ENCODE measurements at regions not wholly inside any gene's neighbourhood (a gene's known extent, or its start where the extent isn't known, plus 50 kb on each side); places are given as distances from the start of the nearest gene placed in this dataset.

DNA sequence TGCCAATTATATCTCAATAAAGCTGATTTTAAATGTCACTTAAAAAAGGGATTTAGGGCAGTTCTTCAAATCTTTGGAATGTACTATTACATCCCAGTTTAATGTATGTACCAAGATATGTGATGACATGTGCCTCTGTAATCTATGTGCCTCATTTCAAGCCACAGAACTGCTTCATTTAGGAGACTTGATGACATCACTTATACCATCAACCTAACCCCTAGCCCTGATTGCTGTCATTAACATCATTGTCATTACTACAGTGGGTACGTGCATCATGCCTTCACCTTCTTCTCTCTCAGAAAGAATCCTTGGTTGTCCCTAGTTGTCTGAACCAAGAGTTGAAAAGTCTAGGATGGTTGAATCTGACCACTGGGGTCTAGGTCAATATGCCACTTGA lies 134.3 kb upstream of the RAB11FIP2 start:
- DNase-seq (ENCODE audit: low read depth) = no peak
- H3K4me3 ChIP-seq (ENCODE audit: low read depth, low read length) = no peak overlapping the region
- TF ChIP-seq, protein P1, sequence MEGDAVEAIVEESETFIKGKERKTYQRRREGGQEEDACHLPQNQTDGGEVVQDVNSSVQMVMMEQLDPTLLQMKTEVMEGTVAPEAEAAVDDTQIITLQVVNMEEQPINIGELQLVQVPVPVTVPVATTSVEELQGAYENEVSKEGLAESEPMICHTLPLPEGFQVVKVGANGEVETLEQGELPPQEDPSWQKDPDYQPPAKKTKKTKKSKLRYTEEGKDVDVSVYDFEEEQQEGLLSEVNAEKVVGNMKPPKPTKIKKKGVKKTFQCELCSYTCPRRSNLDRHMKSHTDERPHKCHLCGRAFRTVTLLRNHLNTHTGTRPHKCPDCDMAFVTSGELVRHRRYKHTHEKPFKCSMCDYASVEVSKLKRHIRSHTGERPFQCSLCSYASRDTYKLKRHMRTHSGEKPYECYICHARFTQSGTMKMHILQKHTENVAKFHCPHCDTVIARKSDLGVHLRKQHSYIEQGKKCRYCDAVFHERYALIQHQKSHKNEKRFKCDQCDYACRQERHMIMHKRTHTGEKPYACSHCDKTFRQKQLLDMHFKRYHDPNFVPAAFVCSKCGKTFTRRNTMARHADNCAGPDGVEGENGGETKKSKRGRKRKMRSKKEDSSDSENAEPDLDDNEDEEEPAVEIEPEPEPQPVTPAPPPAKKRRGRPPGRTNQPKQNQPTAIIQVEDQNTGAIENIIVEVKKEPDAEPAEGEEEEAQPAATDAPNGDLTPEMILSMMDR (conservative IDR thresholded peaks at IDR 0.05; ENCODE audit: low read depth, low read length) = no peak

DNA sequence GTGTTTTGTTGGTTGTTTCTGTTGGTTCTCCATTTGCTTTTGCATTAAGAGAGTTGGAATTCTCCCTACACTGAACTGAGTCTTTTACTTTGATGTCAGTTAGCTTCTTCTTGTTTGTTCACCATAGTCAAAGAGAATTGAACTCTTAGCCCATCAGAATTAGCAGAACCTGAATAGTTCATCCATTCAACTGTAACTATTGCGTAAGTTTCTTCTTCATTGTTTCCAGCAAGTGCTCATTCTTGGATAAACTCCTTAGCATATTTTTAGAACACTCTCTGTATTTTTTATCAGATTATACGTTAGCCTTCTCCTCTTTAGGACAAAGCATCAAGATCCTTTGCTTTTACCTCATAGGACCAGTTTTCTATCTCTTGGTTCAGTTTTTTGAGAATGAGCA lies 128.4 kb upstream of the RAB11FIP2 start:
- TF ChIP-seq, protein P1 (conservative IDR thresholded peaks at IDR 0.05; ENCODE audit: low read depth, low read length) = no peak
- peak; percentile 6 for DNase-seq (ENCODE audit: low read depth)

DNA sequence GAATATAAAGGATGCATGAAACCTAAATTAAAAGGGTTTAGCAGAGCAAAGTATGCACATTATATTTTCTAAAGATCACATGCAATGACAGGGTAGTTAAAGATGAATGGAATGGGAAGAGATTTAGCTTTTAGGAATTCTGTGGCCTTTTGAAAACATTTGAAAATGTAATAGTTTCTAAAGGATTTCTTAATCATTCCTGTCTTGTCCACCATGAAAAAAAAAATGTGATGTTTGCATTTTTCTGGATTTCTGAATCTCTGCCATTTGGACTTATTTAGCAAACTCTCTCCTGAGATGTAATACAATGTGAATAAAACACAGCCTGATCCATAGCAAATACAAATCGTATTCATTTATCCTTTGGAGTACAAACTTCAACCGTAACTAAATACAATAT lies 126.6 kb upstream of the RAB11FIP2 start:
- no peak overlapping the region for H3K4me3 ChIP-seq (ENCODE audit: low read depth, low read length)
- no peak for DNase-seq (ENCODE audit: low read depth)
- TF ChIP-seq, protein P1 (conservative IDR thresholded peaks at IDR 0.05; ENCODE audit: low read depth, low read length) = no peak

More for the DNA sequence above, 128.4 kb upstream of the RAB11FIP2 start:
- H3K4me3 ChIP-seq (ENCODE audit: low read depth, low read length) = no peak overlapping the region

DNA sequence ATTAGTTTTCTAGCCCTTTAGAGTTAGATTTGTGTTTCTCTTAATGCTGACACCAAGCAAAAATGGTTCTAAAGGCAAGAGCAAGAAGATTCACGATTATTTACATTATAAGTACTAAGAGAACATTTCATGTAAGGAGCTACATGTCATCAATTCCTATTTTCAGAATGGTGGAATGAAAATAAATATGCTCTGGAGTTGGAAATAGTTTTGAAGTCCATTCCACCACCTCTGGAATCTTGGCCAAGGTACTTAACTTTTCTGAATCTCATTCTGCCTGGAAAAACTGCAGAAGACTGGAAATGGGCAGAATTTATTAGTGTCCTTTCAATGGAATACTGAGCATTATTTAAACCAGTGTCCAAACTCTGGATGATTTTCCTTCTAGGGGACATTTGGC lies 125.1 kb upstream of the RAB11FIP2 start:
- no peak for DNase-seq (ENCODE audit: low read depth)
- H3K4me3 ChIP-seq (ENCODE audit: low read depth, low read length) = no peak overlapping the region
- TF ChIP-seq, protein P1 (conservative IDR thresholded peaks at IDR 0.05; ENCODE audit: low read depth, low read length) = no peak

DNA sequence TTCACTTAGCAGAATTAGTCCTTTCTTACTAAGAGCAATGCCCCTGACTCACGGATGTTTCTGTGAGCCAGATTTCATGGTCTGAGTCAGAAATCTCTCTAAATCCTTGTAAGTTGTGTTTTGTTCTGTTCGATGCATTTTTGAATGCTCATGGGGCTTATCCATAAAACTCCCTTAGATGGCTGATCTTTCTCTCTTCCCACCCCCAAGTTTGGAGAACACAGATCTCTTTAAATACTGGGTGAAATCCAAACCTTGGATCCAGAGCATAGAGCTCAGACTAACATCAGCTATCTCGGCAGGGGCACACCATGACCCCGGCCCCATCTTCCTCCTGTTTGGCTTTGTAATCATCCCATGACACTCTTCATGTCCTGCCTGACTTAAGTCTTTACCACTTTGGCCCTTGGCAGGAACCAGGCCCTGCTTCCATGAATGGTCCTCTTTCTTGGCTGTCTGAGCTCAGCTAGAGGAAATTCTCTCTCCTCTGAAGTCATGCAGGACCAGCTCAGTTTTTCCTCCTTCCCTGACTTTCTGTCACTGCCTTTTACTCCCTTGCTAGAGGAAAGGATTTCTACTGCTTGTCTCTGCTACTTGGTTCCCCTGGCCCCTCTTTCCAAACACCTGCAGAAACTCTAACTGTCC lies 120.4 kb upstream of the RAB11FIP2 start:
- DNase-seq (ENCODE audit: low read depth) = no peak
- TF ChIP-seq, protein P1 (conservative IDR thresholded peaks at IDR 0.05; ENCODE audit: low read depth, low read length) = no peak

DNA sequence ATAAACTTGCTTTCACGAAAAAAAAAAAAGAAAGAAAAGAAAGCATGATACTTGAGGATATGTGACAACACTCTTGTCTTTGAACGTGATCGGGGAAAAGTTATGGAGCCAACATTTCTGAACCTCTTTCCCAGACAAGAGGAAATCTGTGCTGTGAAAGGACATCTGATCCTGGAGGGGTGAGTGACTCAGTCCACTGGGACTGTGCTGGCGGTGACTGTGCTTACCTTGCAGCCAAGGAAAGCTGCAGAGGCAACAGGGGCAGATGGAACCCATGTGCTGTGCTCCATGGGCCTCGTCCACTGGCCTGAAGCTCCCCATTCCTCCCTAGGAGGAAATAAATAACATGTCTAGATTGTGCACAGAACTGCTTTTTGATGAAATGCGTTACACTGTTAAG lies 116.5 kb upstream of the RAB11FIP2 start:
- TF ChIP-seq, protein P1 (conservative IDR thresholded peaks at IDR 0.05; ENCODE audit: low read depth, low read length) = no peak
- no peak for DNase-seq (ENCODE audit: low read depth)
- H3K4me3 ChIP-seq (ENCODE audit: low read depth, low read length) = no peak overlapping the region

More for the DNA sequence above, 120.4 kb upstream of the RAB11FIP2 start:
- no peak overlapping the region for H3K4me3 ChIP-seq (ENCODE audit: low read depth, low read length)
